Esophagus squamous epithelium (tissue), 4 donors: ENCODE measurements at regions not wholly inside any gene's neighbourhood (a gene's known extent, or its start where the extent isn't known, plus 50 kb on each side); places are given as distances from the start of the nearest gene placed in this dataset.

ENCODE experiments used
- CTCF ChIP-seq, 6 experiments: fragments of 450-650 bp in 4 of 6; fragments of 200-600 bp in 2 of 6; sonication (generic) in 2 of 6; IDR thresholded peaks; one replicate each; pipeline ENCODE4 v1.5.1; 2016 to 2019; ENCODE audit warnings: antibody characterized with exemption in 6 of 6, mild to moderate bottlenecking in 4 of 6, moderate library complexity in 4 of 6
- POLR2A ChIP-seq, 4 donors: fragments of 450-650 bp; IDR thresholded peaks; one replicate each; pipeline ENCODE4 v1.6.1; 2017; ENCODE audit warnings: antibody characterized with exemption in 4 of 4, mild to moderate bottlenecking in 4 of 4, moderate library complexity in 3 of 4

- TF ChIP-seq CTCF (IDR thresholded peaks at IDR 0.05) (no peak), POLR2A (IDR thresholded peaks at IDR 0.05) (no peak)
Observed at GRCh38 chr17:79417476-79417988, 193.3 kb downstream of the RBFOX3 start.
